ENCODE measurements at regions not wholly inside any gene's neighbourhood (a gene's known extent, or its start where the extent isn't known, plus 50 kb on each side); places are given as distances from the start of the nearest gene placed in this dataset.

DNA sequence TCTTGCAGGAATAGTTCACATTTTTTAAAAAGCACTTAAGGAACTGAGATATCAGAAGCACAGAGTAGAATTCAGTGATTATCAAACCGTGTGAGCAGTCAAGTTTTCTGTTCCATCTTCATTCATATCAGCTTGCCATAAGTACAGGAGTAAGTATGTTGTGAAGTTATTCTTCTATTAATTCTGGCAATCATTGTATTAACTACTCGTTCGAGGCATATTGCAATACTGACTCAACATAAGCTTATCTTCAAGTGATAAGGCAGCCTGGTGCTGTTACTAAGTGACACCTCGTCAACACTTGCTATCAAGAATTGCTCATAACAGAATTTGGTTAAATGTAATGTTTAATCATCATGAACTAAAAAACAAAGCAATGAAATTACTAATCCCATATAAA lies 75.7 kb upstream of the SNX9 start:
- no peaks in the 10 kb centered on the region for H4K20me1 ChIP-seq (ENCODE audit: insufficient read depth)
- H3K4me2 ChIP-seq = no peak overlapping the region
- no peak overlapping the region for H2AFZ ChIP-seq (ENCODE audit: low read depth)
- H3F3A ChIP-seq (replicated peaks; ENCODE audit: insufficient read depth) = no peaks in the 10 kb centered on the region
- H3K9me3 ChIP-seq = no peaks in the 10 kb centered on the region
- no peak overlapping the region for H3K4me3 ChIP-seq (ENCODE audit: low read depth in 2 of 2, low read length in 1 of 2)
- H3K4me1 ChIP-seq (ENCODE audit: control insufficient read depth in 1 of 2, insufficient read depth in 2 of 2, low read depth in 1 of 2, low read length in 1 of 2) = 0 out of 4 replicates have a peak, but pooled peaks cover 0 to 2% of the 10 kb centered on the region in 2 experiments
- no peak for DNase-seq
- H3K36me3 ChIP-seq (replicated peaks in 1 of 2; ENCODE audit: control insufficient read depth in 1 of 2, insufficient read depth in 2 of 2, low read length in 1 of 2) = no peaks in the 10 kb centered on the region
- H3K9me2 ChIP-seq = no peaks in the 10 kb centered on the region
- H3K27ac ChIP-seq (ENCODE audit: low read depth in 2 of 2, low read length in 1 of 2) = no peak overlapping the region
- H3K79me2 ChIP-seq (ENCODE audit: insufficient read depth) = no peaks in the 10 kb centered on the region
- ChIA-PET CTCF (interaction anchor here (0.5 to 4.5 kb wide), 2 partner anchors 9 to 14 kb away, joined by 3 to 22 read pairs; no protein-coding TSS in a partner anchor), POLR2A (no interaction called here)
- TF ChIP-seq RAD21 (IDR thresholded peaks at IDR 0.05; ENCODE audit: low read length) (no peak), JUND (IDR thresholded peaks at IDR 0.05) (no peak), FOXJ3 (CRISPR knock-in tag; IDR thresholded peaks at IDR 0.05) (no peak), FOXM1 (IDR thresholded peaks at IDR 0.05; ENCODE audit: low read depth) (no peak), CHD2 (IDR thresholded peaks at IDR 0.05; ENCODE audit: low read length, partially characterized antibody) (no peak), TEAD4 (IDR thresholded peaks at IDR 0.05; ENCODE audit: borderline replicate concordance, insufficient read depth) (no peak), MAX (IDR thresholded peaks at IDR 0.05; ENCODE audit: low read depth) (no peak), YY1 (IDR thresholded peaks at IDR 0.05; ENCODE audit: low read depth) (no peak), ZBTB33 (IDR thresholded peaks at IDR 0.05; ENCODE audit: borderline replicate concordance, low read depth) (no peak), NRF1 (IDR thresholded peaks at IDR 0.05; ENCODE audit: low read depth, low read length) (no peak), EZH2phosphoT487 (IDR thresholded peaks at IDR 0.05; ENCODE audit: borderline replicate concordance, low read depth) (no peak), POLR2AphosphoS5 (IDR thresholded peaks at IDR 0.05; ENCODE audit: low read depth, low read length) (no peak), FOSL2 (IDR thresholded peaks at IDR 0.05; ENCODE audit: borderline replicate concordance, low read depth) (no peak), SIN3A (IDR thresholded peaks at IDR 0.05; ENCODE audit: borderline replicate concordance, low read depth, low read length) (no peak)
- TF ChIP-seq, protein P1, sequence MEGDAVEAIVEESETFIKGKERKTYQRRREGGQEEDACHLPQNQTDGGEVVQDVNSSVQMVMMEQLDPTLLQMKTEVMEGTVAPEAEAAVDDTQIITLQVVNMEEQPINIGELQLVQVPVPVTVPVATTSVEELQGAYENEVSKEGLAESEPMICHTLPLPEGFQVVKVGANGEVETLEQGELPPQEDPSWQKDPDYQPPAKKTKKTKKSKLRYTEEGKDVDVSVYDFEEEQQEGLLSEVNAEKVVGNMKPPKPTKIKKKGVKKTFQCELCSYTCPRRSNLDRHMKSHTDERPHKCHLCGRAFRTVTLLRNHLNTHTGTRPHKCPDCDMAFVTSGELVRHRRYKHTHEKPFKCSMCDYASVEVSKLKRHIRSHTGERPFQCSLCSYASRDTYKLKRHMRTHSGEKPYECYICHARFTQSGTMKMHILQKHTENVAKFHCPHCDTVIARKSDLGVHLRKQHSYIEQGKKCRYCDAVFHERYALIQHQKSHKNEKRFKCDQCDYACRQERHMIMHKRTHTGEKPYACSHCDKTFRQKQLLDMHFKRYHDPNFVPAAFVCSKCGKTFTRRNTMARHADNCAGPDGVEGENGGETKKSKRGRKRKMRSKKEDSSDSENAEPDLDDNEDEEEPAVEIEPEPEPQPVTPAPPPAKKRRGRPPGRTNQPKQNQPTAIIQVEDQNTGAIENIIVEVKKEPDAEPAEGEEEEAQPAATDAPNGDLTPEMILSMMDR (IDR thresholded peaks at IDR 0.05) = no peak
- TF ChIP-seq, protein P2, sequence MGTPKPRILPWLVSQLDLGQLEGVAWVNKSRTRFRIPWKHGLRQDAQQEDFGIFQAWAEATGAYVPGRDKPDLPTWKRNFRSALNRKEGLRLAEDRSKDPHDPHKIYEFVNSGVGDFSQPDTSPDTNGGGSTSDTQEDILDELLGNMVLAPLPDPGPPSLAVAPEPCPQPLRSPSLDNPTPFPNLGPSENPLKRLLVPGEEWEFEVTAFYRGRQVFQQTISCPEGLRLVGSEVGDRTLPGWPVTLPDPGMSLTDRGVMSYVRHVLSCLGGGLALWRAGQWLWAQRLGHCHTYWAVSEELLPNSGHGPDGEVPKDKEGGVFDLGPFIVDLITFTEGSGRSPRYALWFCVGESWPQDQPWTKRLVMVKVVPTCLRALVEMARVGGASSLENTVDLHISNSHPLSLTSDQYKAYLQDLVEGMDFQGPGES (IDR thresholded peaks at IDR 0.05; ENCODE audit: low read depth, low read length) = no peak
- no peaks in the 10 kb centered on the region for H3K27me3 ChIP-seq (ENCODE audit: insufficient read depth)
- WGBS (ENCODE audit: low lambda C conversion rate) = 76% methylated on average over 4 of the region's 4 CpGs
- no peak overlapping the region for H3K9ac ChIP-seq

All from SK-N-SH (cell line).